Stimulated activated CD8-positive, alpha-beta memory T cell treated with anti-CD3 and anti-CD28 coated beads, Interleukin-4, amount 100 ng/mL, for 24 hours (primary cell): ENCODE measurements at regions not wholly inside any gene's neighbourhood (a gene's known extent, or its start where the extent isn't known, plus 50 kb on each side); places are given as distances from the start of the nearest gene placed in this dataset.
"Not testable (repeated sequence)": the region's sequence is repeated elsewhere in the genome, so short reads cannot be mapped to it uniquely, and the experiment has no call there.

Source experiments
- DNase-seq: peaks from one replicate; pipeline ENCODE4 v3.0.0-alpha.2; 2020; ENCODE audit warnings: low read depth

DNA sequence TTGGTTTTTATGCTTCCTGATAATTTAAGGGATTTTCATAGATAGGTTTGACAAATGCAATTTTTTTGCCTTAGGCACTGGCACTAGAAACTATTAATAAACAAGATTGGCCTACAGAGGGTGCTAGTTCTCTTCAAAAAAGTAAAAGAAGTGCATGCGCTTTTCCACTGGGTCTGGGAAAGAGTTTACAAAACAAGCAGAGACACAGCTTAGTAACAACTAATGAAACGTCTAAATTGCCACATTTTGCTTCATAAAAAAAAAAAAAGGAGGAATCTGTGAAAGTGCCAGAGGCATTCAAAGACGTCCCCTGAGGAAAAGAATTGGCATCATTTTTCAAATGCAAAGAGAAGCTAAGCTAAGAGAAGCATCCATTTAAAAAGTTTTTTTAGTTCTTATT lies 58.3 kb upstream of the EEA1 start:
- no peak for DNase-seq

- no peak for DNase-seq
Observed at GRCh38 chr12:92987846-92988621, 58.9 kb upstream of the EEA1 start.

- no peak for DNase-seq
Observed at GRCh38 chr12:92988622-92989130, 59.6 kb upstream of the EEA1 start.

- no peak for DNase-seq
Observed at GRCh38 chr12:92989715-92990484, 60.8 kb upstream of the EEA1 start.

DNA sequence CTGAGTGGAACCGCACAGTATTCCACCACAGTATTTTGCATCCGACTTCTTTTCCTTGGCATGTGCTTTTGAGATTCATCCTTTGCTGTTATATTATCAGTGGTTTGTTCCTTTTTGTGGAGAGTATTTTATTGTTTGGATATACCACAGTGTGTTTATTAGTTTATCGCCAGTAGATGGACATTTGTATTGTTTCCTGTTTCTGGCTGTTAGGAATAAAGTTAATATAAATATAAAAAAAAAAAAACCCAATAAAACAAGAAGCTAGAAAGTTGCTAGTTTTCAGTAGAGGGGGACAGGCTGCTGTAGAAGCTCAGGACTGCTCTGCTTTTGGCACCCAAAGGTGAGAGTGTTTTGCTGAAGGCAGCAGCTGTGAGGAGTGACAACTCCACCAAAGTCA lies 62.0 kb upstream of the EEA1 start:
- DNase-seq: no peak

GRCh38 chr12:92992041-92992440 lies 62.9 kb upstream of the EEA1 start:
- no peak for DNase-seq

DNA sequence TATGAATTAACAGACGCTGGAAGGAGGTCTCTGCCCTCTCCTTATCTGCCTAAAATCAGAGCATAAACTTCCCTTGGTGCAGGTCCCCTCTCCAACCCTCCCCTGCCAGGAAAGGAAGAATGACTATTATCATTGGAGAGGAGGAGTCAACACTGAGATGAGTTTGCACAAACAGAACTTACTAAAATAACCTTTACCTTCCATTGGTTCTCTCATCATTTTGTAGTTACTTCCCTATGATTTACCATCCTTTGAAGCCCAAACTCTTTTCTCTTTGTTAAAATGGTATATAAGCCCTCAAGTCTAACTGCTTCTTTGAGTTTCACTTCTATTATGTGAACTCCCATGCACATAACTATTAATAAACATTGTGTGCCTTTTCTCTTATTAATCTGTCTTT lies 64.2 kb upstream of the EEA1 start:
- no peak for DNase-seq

DNA sequence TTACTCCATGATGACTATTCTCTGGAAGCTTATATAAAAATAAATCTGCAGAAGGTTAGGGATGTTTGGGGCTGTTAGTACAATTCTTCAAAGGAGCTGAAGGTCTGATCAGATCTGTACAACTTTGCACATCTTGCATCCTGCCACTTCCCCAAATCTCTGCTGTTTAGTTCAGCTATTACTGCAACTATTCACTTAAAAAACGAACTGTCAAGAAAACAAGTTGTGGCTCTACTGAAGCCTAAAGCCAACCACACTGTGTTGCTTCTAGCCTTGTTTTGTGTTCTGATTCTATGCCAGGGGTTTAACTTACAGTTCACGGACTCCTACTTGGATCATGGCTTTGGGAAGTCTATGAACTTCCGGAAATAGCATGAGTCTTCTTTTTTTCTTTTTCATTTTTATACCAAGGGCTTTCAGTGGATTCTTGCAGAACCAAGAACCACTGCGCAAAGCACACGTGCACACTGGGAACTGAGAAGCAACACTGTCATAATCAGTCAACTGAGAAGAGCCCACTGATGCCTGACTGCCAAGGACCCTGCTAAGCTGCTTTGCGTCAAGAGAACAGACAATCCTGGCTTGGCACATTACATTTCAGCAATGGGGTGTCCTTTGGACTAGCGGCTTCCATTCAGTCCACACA lies 66.3 kb upstream of the EEA1 start:
- DNase-seq: no peak

GRCh38 chr12:93000026-93000425 lies 70.9 kb upstream of the EEA1 start:
- DNase-seq: no peak

DNA sequence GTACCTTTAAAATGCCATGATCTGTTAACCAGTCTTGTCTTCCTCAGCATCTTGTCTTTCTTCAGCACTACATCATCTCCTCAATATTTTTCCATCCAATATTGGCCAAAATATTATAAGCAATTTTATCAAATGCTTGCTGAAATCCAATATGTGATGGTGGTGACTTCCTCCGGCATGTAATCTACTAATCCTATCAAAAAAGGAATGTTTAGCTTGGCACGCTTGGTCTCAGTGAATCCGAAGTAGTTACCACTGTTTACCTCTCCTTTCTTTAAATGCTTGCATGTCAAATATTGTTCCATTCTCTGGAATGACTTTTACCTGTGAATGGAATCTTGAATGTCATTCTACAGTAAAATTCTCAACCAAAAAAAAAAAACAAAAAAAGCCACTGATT lies 72.3 kb upstream of the EEA1 start:
- no peak for DNase-seq

DNA sequence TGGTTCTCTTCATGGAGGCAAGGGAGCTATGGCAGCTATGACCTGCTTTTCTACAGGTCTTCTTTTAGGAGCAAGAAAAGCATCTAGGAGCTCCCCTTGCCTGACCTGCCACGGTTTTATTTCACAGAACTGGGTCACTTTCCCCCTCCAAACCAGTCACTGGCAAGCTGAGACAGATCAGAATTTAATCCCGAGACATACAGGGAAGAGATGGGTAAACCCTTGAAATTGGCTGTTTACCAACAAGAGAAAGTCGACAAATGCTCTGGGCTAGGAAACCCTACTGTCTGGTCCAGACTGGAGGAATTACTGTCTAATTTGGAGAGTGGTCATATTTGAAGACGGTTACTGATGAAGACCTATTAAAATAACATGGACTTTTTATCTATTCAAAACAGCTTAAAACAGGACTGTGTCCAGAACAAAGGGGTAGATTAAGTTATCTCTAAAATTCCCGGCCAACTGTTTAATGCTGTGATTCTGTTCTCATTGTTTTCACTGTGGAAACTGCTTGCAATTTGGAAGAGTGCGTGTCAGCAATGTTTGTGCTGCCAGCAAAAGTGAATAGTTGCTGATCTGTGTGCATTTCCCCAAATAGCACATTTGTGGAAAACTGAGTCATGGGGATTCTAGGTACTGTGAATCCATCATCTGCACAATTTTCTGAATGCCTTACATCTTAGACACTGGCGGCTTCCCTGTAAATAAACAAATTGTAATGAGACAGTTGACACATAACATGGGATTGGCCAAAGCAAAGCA lies 73.4 kb upstream of the EEA1 start:
- no peak for DNase-seq

- no peak for DNase-seq
Observed at GRCh38 chr12:93003531-93004239, 74.6 kb upstream of the EEA1 start.

GRCh38 chr12:93005928-93006392 lies 76.9 kb upstream of the EEA1 start:
- DNase-seq: no peak

DNA sequence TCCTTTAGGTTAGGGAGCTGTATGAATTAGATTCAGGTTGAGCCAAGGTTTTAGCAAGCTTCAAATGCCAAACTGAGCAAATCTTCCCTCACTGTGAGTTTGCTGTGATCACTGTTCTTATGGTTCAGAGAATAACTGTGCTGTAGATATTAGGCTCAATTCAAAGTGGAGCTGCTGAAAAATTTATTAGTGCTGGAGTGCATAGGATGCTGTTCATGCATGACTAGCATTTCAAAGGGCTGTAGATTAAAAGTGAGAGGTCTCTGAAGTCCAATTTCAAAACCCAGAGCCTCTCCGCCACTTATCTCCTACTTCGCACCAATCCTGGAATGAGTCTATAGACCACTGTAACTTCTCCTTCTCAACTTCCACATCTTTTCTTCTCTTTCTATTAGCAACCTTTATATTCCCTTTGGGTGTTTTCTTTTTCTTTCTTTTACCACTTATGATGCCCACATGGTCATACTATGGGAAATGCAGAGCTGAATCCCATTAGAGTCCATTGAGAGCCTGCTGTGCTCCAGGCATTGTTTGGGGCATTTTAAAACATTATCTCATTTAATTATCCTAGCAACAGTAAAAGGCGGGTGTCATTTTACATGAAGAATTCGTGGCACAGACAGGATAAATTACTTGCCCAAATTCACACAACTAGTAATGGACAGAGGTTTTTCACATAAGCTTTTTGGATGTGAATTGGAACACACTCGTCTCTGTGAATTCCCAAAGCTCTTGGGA lies 77.5 kb upstream of the EEA1 start:
- no peak for DNase-seq

DNA sequence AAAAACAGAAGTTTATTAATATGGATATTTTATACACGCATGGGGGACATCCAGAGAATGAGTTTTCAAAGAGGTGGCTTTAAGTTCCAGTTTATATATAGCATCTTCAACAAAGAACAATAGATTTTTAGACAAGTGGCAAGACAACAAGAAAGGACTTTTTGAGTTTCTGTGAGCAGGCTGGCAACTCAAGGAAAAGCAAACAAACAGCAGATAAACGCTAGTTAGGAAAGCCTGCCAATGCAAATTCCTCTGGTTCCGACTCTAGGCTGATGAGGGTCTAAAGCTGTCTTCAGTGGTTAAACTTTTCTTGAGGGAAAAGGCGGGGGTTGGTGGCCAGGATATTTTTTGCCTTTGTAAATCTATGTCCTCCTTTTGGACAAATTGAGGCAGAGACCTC lies 78.4 kb upstream of the EEA1 start:
- no peak for DNase-seq

- DNase-seq: no peak
Observed at GRCh38 chr12:93008044-93008778, 79.1 kb upstream of the EEA1 start.

DNA sequence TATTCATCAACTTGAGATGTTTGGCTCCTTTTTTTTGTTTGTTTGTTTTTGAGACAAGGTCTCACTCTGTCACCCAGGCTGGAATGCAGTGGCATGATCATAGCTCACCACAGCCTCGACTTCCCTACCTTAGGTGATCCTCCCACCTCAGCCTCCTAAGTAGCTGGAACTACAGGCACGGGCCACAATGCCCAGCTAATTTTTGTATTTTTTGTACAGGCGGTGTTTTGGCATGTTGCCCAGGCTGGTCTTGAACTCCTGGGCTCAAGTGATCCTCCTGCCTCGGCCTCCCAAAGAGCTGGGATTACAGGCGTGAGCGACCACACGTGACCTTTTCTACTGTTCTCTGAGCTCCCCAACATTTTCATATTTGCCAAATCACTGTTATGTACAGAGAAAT lies 79.8 kb upstream of the EEA1 start:
- not testable (repeated sequence) for DNase-seq

GRCh38 chr12:93009533-93009932 lies 80.4 kb upstream of the EEA1 start:
- DNase-seq: no peak

DNA sequence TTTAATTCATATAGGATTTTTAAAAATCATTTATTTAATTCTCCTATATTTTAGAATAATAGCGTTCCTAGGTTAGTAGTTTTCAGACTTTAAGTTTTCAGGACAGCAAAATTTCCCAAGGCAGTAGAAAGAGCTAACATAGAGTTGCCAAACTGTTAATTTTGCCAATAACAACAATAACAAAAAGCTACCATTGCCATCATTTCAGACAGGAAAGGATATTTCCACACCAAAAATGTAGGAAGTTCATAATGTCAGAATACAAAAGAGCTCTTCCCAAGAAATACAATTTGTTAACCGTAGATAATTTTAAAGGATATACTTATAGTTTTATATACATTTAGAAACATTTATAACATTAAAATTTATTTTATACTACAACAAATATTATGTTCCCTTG lies 81.4 kb upstream of the EEA1 start:
- DNase-seq: no peak

DNA sequence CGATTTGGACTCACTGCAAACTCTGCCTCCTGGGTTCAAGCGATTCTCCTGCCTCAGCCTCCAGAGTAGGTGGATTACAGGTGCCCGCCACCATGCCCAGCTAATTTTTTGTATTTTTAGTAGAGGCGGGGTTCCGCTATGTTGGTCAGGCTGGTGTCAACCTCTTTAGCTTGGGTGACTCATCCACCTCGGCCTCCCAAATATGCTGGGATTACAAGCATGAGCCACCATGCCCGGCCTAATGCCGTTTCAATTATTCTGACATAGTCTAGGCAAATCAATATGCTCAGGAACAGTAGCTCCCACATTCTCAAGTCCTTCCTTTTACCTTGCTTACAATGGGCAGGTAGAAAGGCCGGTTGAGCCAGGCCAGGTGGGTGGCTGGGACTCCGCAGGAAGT lies 82.0 kb upstream of the EEA1 start:
- DNase-seq: no peak
